Activated CD4-positive, alpha-beta T cell treated with anti-CD3 and anti-CD28 coated beads for 36 hours (primary cell): ENCODE measurements at regions not wholly inside any gene's neighbourhood (a gene's known extent, or its start where the extent isn't known, plus 50 kb on each side); places are given as distances from the start of the nearest gene placed in this dataset.

ENCODE experiments used
- ATAC-seq: fragments of 200-7000 bp; cut with Tn5 transposase; one replicate; pipeline ENCODE4 v1.10.0; 2021; ENCODE audit warnings: mild to moderate bottlenecking, moderate library complexity
- CTCF ChIA-PET: fragments of 350-600 bp; sonication (Branson Sonifier 250); formaldehyde crosslinking; loops from one replicate; lab custom pipeline; 2021; ENCODE audit warnings: antibody characterized with exemption; lab: Charles Lee
- POLR2A ChIA-PET: fragments of 350-600 bp; sonication (Branson Sonifier 250); formaldehyde crosslinking; loops from one replicate; lab custom pipeline; 2021; ENCODE audit warnings: antibody characterized with exemption, inconsistent platforms; lab: Charles Lee
- DNase-seq: peaks from one replicate; pipeline ENCODE4 v3.0.0-alpha.2; 2020
- H3K27ac Mint-ChIP-seq: one replicate; pipeline ENCODE4 v1.8.0; 2021; ENCODE audit warnings: mixed read lengths
- H3K27me3 Mint-ChIP-seq: one replicate; pipeline ENCODE4 v1.8.0; 2021; ENCODE audit warnings: mixed read lengths
- H3K36me3 Mint-ChIP-seq: one replicate; pipeline ENCODE4 v1.8.0; 2021; ENCODE audit warnings: low read depth, mixed read lengths
- H3K4me1 Mint-ChIP-seq: one replicate; pipeline ENCODE4 v1.8.0; 2021; ENCODE audit warnings: mixed read lengths
- H3K4me3 Mint-ChIP-seq: one replicate; pipeline ENCODE4 v1.8.0; 2021; ENCODE audit warnings: mild to moderate bottlenecking, moderate library complexity, mixed read lengths
- H3K9me3 Mint-ChIP-seq: one replicate; pipeline ENCODE4 v1.8.0; 2021; ENCODE audit warnings: low read depth, mixed read lengths
- intact Hi-C, 2 experiments: fragments of 100-400 bp; cut with DNase I in 1 of 2; cut with micrococcal nuclease in 1 of 2; formaldehyde crosslinking; loops; one replicate each; pipeline versions ENCODE4 v1.14.2 to v1.15.1; 2022 to 2024; cut with DNase I, micrococcal nuclease

DNA sequence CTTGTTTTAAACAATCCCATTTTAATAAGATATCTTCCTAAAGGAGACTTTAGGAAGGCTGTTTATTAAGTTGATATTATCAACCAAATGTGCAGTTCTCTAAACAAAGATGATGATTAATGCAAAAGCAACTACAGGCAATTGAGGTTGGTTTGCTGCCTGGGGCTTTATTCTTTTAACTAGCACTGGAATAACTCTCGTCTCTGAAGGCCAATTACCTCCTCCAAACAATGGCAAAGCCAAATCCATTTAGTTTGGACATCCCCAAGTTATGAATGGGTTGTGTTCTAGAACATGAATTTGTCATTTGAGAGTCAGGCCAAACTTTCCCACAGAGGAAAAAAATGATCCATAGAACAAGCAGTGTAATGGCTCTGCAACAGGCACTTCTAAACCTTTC, 114.1 kb downstream of the SLC16A9 start:
- Mint-ChIP-seq H3K9me3 (no peaks in the 10 kb centered on the region), H3K36me3 (no peaks in the 10 kb centered on the region), H3K4me3 (no peak overlapping the region), H3K27ac (no peak overlapping the region), H3K27me3 (peaks cover 3% of the 10 kb centered on the region), H3K4me1 (no peaks in the 10 kb centered on the region)
- intact Hi-C loops: no loop called here
- POLR2A ChIA-PET: no interaction called here
- DNase-seq (no peak), ATAC-seq (no peak)
- CTCF ChIA-PET: no interaction called here

DNA sequence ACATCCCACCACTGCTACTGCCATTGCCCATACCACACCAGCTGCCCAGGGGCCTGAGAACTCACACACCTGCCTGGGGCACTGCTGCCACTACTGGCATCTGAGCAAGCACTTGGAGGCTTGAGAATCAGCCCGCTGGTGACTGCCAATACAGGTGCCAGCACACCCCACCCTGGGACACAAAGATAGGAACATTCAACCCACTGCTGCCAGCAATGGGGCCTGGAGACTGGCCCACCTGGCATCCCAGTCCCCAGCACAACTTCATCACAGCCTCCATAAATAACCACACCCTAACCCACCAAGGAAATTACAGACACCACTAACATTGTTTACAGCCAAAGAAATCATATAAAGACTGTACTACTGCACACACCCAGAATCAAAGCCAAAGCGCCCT, 115.9 kb downstream of the SLC16A9 start:
- Mint-ChIP-seq H3K27ac (no peak overlapping the region), H3K9me3 (no peaks in the 10 kb centered on the region)

DNA sequence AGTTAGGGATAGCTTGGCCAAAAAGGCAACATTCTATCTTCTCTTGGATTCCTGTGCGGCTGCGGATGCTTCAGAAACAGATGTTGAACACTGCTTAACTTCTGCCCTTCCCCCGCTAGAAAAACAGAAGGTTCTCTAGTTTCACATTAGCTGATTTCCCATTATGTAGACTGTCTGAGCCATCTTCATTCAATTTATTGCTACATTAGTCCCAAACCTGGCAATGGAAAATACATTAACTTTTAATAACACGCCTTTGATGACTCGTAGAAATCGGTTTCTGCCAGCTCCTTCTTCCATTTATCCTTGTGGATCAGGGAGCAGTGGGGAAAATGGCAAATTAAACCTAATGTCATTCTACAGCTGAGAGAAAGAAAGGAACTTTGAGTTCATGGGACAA, 119.9 kb downstream of the SLC16A9 start:
- ATAC-seq (no peak), DNase-seq (no peak)
- H3K4me1 Mint-ChIP-seq: no peaks in the 10 kb centered on the region
- CTCF ChIA-PET: no interaction called here
- H3K36me3 Mint-ChIP-seq: no peaks in the 10 kb centered on the region
- H3K27ac Mint-ChIP-seq: no peak overlapping the region
- H3K4me3 Mint-ChIP-seq: no peak overlapping the region
- intact Hi-C loops: no loop called here
- peaks cover 4% of the 10 kb centered on the region for H3K27me3 Mint-ChIP-seq
- no peaks in the 10 kb centered on the region for H3K9me3 Mint-ChIP-seq
- POLR2A ChIA-PET: no interaction called here

More for the DNA sequence above, 115.9 kb downstream of the SLC16A9 start:
- POLR2A ChIA-PET: no interaction called here
- no peak for ATAC-seq
- peaks cover 4% of the 10 kb centered on the region for H3K27me3 Mint-ChIP-seq
- no peaks in the 10 kb centered on the region for H3K36me3 Mint-ChIP-seq
- no peak overlapping the region for H3K4me3 Mint-ChIP-seq
- DNase-seq: no peak
- no peaks in the 10 kb centered on the region for H3K4me1 Mint-ChIP-seq
- intact Hi-C loops: no loop called here
- CTCF ChIA-PET: no interaction called here

- H3K27ac Mint-ChIP-seq: no peak overlapping the region
- peaks cover 2% of the 10 kb centered on the region for H3K27me3 Mint-ChIP-seq
- H3K36me3 Mint-ChIP-seq: no peaks in the 10 kb centered on the region
- DNase-seq: no peak
- H3K4me1 Mint-ChIP-seq: no peaks in the 10 kb centered on the region
- POLR2A ChIA-PET: no interaction called here
- intact Hi-C loops: no loop called here
- H3K4me3 Mint-ChIP-seq: no peak overlapping the region
- CTCF ChIA-PET: no interaction called here
- ATAC-seq: no peak
- H3K9me3 Mint-ChIP-seq: no peaks in the 10 kb centered on the region
These were observed 120.9 kb downstream of the SLC16A9 start for GRCh38 chr10:59588791-59589190.

- CTCF ChIA-PET: interaction anchor here (1.2 kb wide), 1 partner anchor 17 kb away, joined by 3 read pairs; no protein-coding TSS in a partner anchor
- POLR2A ChIA-PET: no interaction called here
- DNase-seq: no peak
- ATAC-seq: no peak
- peaks cover 4% of the 10 kb centered on the region for H3K27me3 Mint-ChIP-seq
- intact Hi-C loops: no loop called here
- H3K36me3 Mint-ChIP-seq: no peaks in the 10 kb centered on the region
- no peak overlapping the region for H3K27ac Mint-ChIP-seq
- H3K4me3 Mint-ChIP-seq: no peak overlapping the region
- H3K4me1 Mint-ChIP-seq: no peaks in the 10 kb centered on the region
- H3K9me3 Mint-ChIP-seq: no peaks in the 10 kb centered on the region
These were observed 121.9 kb downstream of the SLC16A9 start for GRCh38 chr10:59587756-59588140.

DNA sequence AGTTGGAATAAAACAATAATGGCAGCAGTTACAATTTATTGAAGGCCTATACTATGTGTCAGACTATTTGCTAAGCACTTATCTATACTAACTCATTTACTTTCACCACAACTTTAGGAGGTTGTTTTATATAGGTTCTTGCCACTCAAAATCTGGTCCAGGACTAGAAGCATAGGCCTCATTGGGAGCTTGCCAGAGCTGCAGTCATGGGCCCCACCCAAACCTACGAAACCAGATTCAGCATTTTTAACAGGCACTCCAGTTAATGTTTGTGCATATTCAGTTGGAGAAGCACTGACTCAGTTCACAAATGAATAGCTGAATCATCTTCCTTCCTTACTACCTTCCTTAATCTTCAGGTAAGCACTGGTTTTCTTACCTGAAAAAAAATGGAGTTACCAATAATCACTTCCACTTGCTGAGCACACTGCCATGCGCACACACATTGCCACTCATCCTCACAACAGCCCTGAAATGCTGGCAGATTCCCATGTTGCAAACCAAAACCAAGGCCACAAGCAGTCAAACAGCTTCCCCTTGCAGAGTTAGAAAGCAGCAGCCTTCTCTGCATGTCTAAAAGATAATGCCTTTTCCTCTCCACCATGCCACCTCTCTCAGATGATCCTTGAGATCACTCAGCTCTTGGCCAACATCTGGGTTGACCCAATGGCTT, 122.4 kb downstream of the SLC16A9 start:
- Mint-ChIP-seq H3K27me3 (peaks cover 4% of the 10 kb centered on the region), H3K4me1 (no peaks in the 10 kb centered on the region), H3K9me3 (no peaks in the 10 kb centered on the region), H3K36me3 (no peaks in the 10 kb centered on the region), H3K27ac (no peak overlapping the region), H3K4me3 (no peak overlapping the region)
- no peak for DNase-seq
- POLR2A ChIA-PET: no interaction called here
- CTCF ChIA-PET: interaction anchor here (1.2 kb wide), 1 partner anchor 17 kb away, joined by 3 read pairs; no protein-coding TSS in a partner anchor
- intact Hi-C loops: no loop called here
- ATAC-seq: no peak

DNA sequence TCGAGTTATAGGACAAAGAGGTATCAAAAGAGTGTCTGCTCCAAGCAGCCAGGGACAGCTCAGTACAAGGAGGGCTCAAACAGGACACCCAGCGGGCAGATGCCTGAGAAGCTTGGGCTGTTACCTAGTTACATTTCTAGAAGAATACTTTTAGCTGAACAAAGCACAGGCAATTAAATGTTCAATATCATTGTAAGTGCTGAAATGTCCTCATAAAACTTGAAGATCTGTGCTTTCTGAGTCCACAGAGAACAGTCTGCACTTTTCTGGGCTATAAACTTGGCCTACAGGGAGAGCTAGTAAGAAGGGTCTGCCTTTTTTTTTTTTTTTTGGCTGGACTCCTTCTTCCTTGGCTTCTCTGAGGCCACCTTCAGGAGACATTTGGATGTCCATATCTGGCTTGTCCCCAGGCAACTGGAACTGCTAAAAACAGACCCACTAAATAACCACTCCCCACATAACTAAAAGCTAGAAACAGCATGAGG, 123.2 kb downstream of the SLC16A9 start:
- Mint-ChIP-seq H3K27ac (no peak overlapping the region), H3K9me3 (no peaks in the 10 kb centered on the region), H3K36me3 (no peaks in the 10 kb centered on the region), H3K4me3 (no peak overlapping the region), H3K27me3 (peaks cover 5% of the 10 kb centered on the region), H3K4me1 (no peaks in the 10 kb centered on the region)
- ATAC-seq: no peak
- ChIA-PET POLR2A (no interaction called here), CTCF (interaction anchor here (0.6 to 1.2 kb wide), 2 partner anchors 16 to 59 kb away, joined by 3 read pairs; no protein-coding TSS in a partner anchor)
- intact Hi-C loops: no loop called here
- DNase-seq: no peak

DNA sequence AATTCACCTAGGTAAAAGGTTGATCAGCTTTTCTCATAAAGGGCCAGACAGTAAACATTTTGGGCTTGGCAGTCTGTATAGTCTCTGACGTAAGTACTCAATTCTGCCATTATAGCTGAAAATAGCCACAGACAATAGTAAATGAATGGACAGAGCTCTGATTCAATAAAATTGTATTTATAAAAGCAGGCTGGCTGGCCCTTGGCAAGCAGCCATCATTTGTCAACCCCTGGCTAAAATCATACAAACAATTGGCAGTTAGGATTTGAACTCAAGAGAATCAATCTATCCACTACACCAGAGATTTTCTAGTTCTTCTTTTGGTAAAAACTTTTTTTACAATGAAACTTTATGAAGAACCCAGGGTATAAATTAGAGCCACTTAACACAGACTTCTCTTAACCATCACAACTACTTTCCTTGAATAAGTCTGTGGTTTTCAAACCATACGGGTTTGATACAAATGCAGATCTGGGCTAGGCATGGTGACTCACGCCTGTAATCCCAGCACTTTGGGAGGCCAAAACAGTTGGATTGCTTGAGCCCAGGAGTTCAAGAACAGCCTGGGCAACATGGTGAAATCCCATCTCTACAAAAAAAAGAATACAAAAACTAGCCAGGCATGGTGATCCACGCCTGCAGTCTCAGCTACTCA, 124.5 kb downstream of the SLC16A9 start:
- Mint-ChIP-seq H3K4me3 (no peak overlapping the region), H3K27ac (no peak overlapping the region), H3K4me1 (no peaks in the 10 kb centered on the region), H3K36me3 (no peaks in the 10 kb centered on the region), H3K9me3 (no peaks in the 10 kb centered on the region), H3K27me3 (peaks cover 4% of the 10 kb centered on the region)
- POLR2A ChIA-PET: no interaction called here
- CTCF ChIA-PET: no interaction called here
- ATAC-seq (no peak), DNase-seq (no peak)
- intact Hi-C loops: no loop called here

GRCh38 chr10:59582780-59583179, 126.9 kb downstream of the SLC16A9 start:
- ChIA-PET POLR2A (no interaction called here), CTCF (no interaction called here)
- intact Hi-C loops: no loop called here
- Mint-ChIP-seq H3K27me3 (peaks cover 8% of the 10 kb centered on the region), H3K27ac (no peak overlapping the region), H3K9me3 (no peaks in the 10 kb centered on the region), H3K36me3 (no peaks in the 10 kb centered on the region), H3K4me3 (no peak overlapping the region), H3K4me1 (no peaks in the 10 kb centered on the region)
- DNase-seq (no peak), ATAC-seq (no peak)

DNA sequence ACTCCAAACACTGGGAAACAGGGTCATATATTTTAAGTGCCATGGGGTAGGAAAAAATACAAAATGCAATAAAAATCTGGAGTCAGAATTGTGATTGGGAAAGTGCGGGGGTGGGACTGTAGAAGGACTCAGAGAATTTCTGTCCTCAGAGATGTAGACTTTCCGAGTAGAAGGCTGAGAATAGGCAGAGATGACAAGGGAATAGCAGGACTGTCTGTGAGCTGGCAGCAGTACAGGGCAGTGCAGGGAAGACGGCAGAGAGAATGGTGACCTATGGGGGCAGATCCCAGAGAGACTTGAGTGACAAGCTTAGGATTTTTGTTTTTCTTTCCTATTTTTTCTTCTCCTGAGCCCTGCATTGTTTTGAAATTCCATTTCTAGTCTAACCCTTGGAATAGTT, 127.6 kb downstream of the SLC16A9 start:
- no peak overlapping the region for H3K27ac Mint-ChIP-seq
- no peaks in the 10 kb centered on the region for H3K36me3 Mint-ChIP-seq
- H3K4me1 Mint-ChIP-seq: no peaks in the 10 kb centered on the region
- DNase-seq (no peak), ATAC-seq (no peak)
- peaks cover 9% of the 10 kb centered on the region for H3K27me3 Mint-ChIP-seq
- H3K9me3 Mint-ChIP-seq: no peaks in the 10 kb centered on the region
- intact Hi-C loops: no loop called here
- ChIA-PET POLR2A (no interaction called here), CTCF (interaction anchor here (0.7 kb wide), 1 partner anchor 45 kb away, joined by 5 read pairs; no protein-coding TSS in a partner anchor)
- no peak overlapping the region for H3K4me3 Mint-ChIP-seq

DNA sequence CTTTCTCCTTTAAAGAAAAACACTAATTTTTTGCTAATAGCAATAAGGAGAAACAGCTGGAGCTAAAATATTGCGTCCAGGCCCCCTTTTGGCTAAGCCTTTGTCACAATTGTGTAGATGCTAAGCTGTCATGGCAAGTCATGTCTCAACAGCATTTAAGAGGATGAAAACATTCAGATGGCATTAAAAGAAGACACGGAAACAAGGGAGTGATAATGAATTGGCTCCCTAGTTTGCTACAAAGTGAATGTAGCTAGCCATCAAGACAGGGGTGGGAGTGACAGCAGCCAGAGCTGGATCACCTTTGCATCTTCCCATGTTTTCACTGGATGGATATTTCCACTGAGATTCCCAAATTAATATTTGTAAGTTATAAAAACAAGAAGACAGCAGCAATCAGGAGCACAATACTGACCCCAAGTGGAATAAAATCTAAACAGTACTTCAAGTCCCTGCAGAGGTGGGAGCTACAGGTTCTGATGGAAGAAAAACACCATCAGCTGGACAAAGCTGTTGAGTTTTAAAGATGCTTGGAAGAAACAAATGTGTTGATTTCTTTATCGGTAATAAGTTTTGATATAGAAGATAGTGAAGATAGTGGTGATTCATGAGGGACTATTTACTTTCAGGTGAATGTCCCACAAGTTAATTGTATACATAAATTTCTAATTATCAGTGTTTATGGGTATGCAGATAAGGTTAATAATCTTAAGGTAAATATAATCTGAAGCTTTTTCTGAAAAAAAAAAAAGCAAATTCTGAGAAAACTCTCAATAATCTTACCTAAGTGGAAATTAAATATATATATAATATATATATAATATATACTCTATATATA, 129.4 kb downstream of the SLC16A9 start:
- no peak overlapping the region for H3K4me3 Mint-ChIP-seq
- no peaks in the 10 kb centered on the region for H3K4me1 Mint-ChIP-seq
- H3K9me3 Mint-ChIP-seq: no peaks in the 10 kb centered on the region
- intact Hi-C loops: loop anchor here (1.0 to 2.0 kb wide), 2 partner anchors 339 to 340 kb away; no protein-coding TSS in a partner anchor
- no peak for DNase-seq
- no peak overlapping the region for H3K27ac Mint-ChIP-seq
- H3K36me3 Mint-ChIP-seq: no peaks in the 10 kb centered on the region
- CTCF ChIA-PET: interaction anchor here (1.1 kb wide), 1 partner anchor 46 kb away, joined by 4 read pairs; no protein-coding TSS in a partner anchor
- ATAC-seq: no peak
- peaks cover 9% of the 10 kb centered on the region for H3K27me3 Mint-ChIP-seq
- POLR2A ChIA-PET: no interaction called here
